CD8-positive, alpha-beta memory T cell (primary cell): ENCODE measurements at regions not wholly inside any gene's neighbourhood (a gene's known extent, or its start where the extent isn't known, plus 50 kb on each side); places are given as distances from the start of the nearest gene placed in this dataset.

Experiments
- CTCF ChIA-PET: fragments of 350-600 bp; sonication (Branson Sonifier 250); formaldehyde crosslinking; loops from one replicate; lab custom pipeline; 2021; ENCODE audit warnings: antibody characterized with exemption; lab: Charles Lee
- POLR2A ChIA-PET: fragments of 350-600 bp; sonication (Branson Sonifier 250); formaldehyde crosslinking; loops from one replicate; lab custom pipeline; 2021; ENCODE audit warnings: antibody characterized with exemption; lab: Charles Lee
- DNase-seq, 5 donors: peaks; one replicate each; pipeline versions ENCODE4 v3.0.0 to v3.0.0-alpha.2; 2020 to 2022; ENCODE audit warnings: mixed read lengths in 1 of 5
- H3K27ac ChIP-seq: one replicate; pipeline ENCODE4 v1.7.0; 2013; ENCODE audit warnings: low read depth, mild to moderate bottlenecking, low read length, moderate library complexity
- H3K27me3 ChIP-seq: 2 replicates; pipeline ENCODE4 v1.7.0; 2013; ENCODE audit warnings: low read length, mild to moderate bottlenecking; ENCODE audit not compliant: insufficient read depth, poor library complexity, severe bottlenecking
- H3K36me3 ChIP-seq: 2 replicates; pipeline ENCODE4 v1.7.0; 2013; ENCODE audit warnings: mild to moderate bottlenecking, low read length, moderate library complexity; ENCODE audit not compliant: insufficient read depth
- H3K4me1 ChIP-seq: 2 replicates; pipeline ENCODE4 v1.7.0; 2013; ENCODE audit warnings: mild to moderate bottlenecking, low read length, moderate library complexity; ENCODE audit not compliant: insufficient read depth
- H3K4me3 ChIP-seq: 2 replicates; pipeline ENCODE4 v1.7.0; 2013; ENCODE audit warnings: mild to moderate bottlenecking, low read length
- H3K9me3 ChIP-seq: 2 replicates; pipeline ENCODE4 v1.7.0; 2013; ENCODE audit warnings: mild to moderate bottlenecking, low read length
- H3K27ac Mint-ChIP-seq, 8 donors: one replicate each; pipeline ENCODE4 v1.8.0; 2020 to 2021; ENCODE audit warnings: mixed read lengths in 8 of 8, mild to moderate bottlenecking in 6 of 8, inconsistent platforms in 3 of 8, moderate library complexity in 3 of 8
- H3K27me3 Mint-ChIP-seq, 2 donors: one replicate each; pipeline ENCODE4 v1.8.0; 2020 to 2021; ENCODE audit warnings: mixed read lengths in 2 of 2, mild to moderate bottlenecking in 1 of 2, moderate library complexity in 1 of 2
- H3K36me3 Mint-ChIP-seq, 3 donors: one replicate each; pipeline ENCODE4 v1.8.0; 2020 to 2021; ENCODE audit warnings: mixed read lengths in 3 of 3, inconsistent platforms in 1 of 3, mild to moderate bottlenecking in 1 of 3
- H3K4me1 Mint-ChIP-seq, 3 donors: one replicate each; pipeline ENCODE4 v1.8.0; 2020 to 2021; ENCODE audit warnings: mixed read lengths in 3 of 3, inconsistent platforms in 1 of 3, mild to moderate bottlenecking in 1 of 3
- H3K4me3 Mint-ChIP-seq, 7 donors: one replicate each; pipeline ENCODE4 v1.8.0; 2020 to 2021; ENCODE audit warnings: mixed read lengths in 7 of 7, mild to moderate bottlenecking in 6 of 7, moderate library complexity in 4 of 7, inconsistent platforms in 2 of 7
- H3K9me3 Mint-ChIP-seq, 5 donors: one replicate each; pipeline ENCODE4 v1.8.0; 2020 to 2022; ENCODE audit warnings: mixed read lengths in 5 of 5, mild to moderate bottlenecking in 3 of 5, moderate library complexity in 2 of 5, inconsistent platforms in 1 of 5

DNA sequence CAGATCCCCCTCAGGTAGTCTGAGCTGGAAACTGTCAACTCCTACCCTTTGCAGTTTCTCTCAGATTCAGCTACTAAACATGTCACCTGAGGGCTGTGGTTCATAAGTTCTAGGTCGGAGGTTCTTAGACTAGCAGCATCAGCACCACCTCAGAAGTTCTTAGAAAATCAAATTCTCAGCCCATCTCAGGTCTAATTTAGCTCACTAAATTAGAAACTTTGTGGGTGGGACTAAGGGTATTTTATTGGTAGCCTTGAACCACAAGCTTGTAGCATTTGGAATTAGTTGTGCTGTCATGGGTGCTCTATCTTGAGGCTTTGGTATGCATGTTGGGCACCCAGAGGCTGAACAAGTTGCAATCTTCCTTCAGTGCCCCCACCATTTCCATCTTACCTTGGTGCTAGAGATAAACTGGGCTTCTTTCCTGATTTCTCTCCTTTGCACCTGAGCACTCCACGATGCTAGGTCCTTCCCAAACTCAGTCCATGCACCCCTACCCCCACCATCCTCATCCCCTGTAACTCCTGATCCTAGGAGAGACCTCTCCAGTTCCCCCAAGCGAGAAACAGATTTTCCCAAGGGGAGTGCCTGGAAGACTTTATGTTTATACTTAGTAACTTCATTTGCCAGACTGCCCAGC is 54.2 kb downstream of the S1PR1 start:
- no peak for DNase-seq

DNA sequence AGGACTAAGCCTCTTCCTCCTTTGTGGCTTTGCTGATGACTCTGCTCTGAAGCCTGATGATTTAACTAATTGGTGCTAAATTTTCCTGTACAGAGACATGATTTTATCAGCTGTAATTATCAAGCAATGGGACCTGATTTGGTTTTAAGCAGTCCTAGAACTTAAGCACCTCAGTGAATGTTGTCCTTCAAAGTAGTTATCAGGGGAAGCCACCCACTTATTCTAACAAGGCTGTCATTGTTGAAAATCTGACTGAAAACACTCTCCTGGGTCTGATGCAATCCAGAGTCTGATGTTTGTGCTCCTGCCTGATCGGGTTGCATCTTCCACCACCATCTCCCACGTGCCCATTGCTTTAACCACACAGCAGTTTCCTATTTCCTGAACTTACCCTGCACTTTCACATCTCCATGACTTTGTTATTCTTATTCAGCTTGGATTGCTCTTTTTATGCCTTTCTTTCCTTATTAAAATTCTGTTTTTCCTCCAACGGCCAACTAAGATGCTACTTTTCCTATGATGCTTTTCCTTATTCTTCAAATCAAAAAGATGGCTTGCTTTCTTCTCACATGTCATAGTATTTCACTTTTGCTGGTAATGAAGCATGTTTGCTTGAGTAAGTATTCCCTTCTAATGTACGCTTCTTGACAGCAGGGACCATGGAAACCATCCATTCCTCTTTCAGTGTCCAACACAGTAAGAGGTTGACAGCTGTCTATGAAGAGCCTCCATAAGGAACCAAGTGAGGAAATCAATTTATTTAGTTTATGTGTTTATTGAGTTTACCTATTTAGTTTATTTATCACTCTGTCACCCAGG is 55.0 kb downstream of the S1PR1 start:
- H3K9me3 ChIP-seq, result no peaks in the 10 kb centered on the region
- H3K4me3 ChIP-seq, result no peak overlapping the region
- ChIA-PET CTCF (interaction anchor here (1.4 to 13.4 kb wide), 6 partner anchors 18 to 368 kb away, joined by 3 to 214 read pairs (median 29); partner anchors contain the start of gene S1PR1), POLR2A (no interaction called here)
- no peak overlapping the region for H3K27ac ChIP-seq
- peak overlapping the region in 6 of 7 donors; percentile 1 to 57 (median 30) for H3K4me3 Mint-ChIP-seq
- H3K4me1 ChIP-seq, result peaks cover 47% of the 10 kb centered on the region
- peaks cover 47 to 75% (median 68%) of the 10 kb centered on the region in 3 donors for H3K4me1 Mint-ChIP-seq
- DNase-seq, result peak in 2 of 5 donors; percentile 34 to 49
- peak overlapping the region; percentile 39 to 98 (median 82) for H3K27ac Mint-ChIP-seq
- H3K9me3 Mint-ChIP-seq, result no peaks in the 10 kb centered on the region
- H3K36me3 ChIP-seq, result no peaks in the 10 kb centered on the region
- no peaks in the 10 kb centered on the region for H3K27me3 Mint-ChIP-seq
- no peaks in the 10 kb centered on the region for H3K27me3 ChIP-seq
- peaks cover 0 to 3% (median 0%) of the 10 kb centered on the region in 3 donors for H3K36me3 Mint-ChIP-seq

More for the DNA sequence above, 54.2 kb downstream of the S1PR1 start:
- no peaks in the 10 kb centered on the region for H3K9me3 ChIP-seq
- ChIA-PET POLR2A (interaction anchor here (0.9 kb wide), 1 partner anchor 19 kb away, joined by 3 read pairs; no protein-coding TSS in a partner anchor), CTCF (interaction anchor here (1.4 to 13.4 kb wide), 8 partner anchors 19 to 367 kb away, joined by 4 to 214 read pairs (median 9); partner anchors contain the start of gene S1PR1)
- no peaks in the 10 kb centered on the region for H3K36me3 ChIP-seq
- H3K27me3 ChIP-seq, result no peaks in the 10 kb centered on the region
- no peaks in the 10 kb centered on the region for H3K9me3 Mint-ChIP-seq
- H3K27ac ChIP-seq, result no peak overlapping the region
- H3K4me1 Mint-ChIP-seq, result peaks cover 54 to 76% (median 75%) of the 10 kb centered on the region in 3 donors
- peaks cover 0 to 3% (median 0%) of the 10 kb centered on the region in 3 donors for H3K36me3 Mint-ChIP-seq
- H3K27ac Mint-ChIP-seq, result peak overlapping the region; percentile 35 to 98 (median 86)
- H3K4me3 ChIP-seq, result no peak overlapping the region
- H3K4me1 ChIP-seq, result peaks cover 54% of the 10 kb centered on the region
- H3K27me3 Mint-ChIP-seq, result no peaks in the 10 kb centered on the region
- peak overlapping the region in 6 of 7 donors; percentile 1 to 57 (median 26) for H3K4me3 Mint-ChIP-seq

DNA sequence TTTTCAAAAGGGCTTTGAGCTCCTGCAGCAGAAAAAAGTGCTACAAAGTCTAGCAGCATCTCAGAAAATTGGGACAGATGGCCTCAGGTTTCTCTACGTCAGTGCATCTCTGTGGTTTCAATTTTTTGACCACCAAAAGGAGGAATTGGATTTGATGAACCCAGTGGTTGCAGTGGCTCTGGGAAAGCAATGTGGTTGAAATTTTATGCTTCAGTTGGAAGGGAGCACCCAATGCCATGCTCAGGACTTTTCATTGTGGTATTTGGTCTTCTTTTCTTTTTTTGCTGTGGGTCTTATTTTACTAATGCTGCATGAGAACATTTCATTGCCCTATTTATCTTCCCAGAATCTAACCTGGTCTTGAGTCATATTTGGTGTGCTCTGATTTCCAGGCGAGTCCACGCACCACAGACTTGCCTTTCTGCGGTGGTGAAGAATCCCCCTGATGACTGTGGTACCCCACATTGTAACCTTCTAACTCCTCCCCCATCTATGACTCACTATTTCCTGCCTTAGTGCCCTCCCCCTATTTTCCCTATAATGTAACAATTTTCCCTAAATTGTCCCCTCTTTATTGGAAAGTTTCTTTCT is 56.7 kb downstream of the S1PR1 start:
- Mint-ChIP-seq H3K36me3 (peaks cover 0 to 3% (median 0%) of the 10 kb centered on the region in 3 donors), H3K27ac (peak overlapping the region; percentile 44 to 95 (median 74)), H3K4me1 (peaks cover 37 to 72% (median 61%) of the 10 kb centered on the region in 3 donors), H3K4me3 (peak overlapping the region; percentile 3 to 61 (median 19)), H3K9me3 (no peaks in the 10 kb centered on the region), H3K27me3 (no peaks in the 10 kb centered on the region)
- peak in 4 of 5 donors; percentile 18 to 65 (median 43) for DNase-seq
- H3K4me3 ChIP-seq, result no peak overlapping the region
- H3K27me3 ChIP-seq, result no peaks in the 10 kb centered on the region
- POLR2A ChIA-PET, result interaction anchor here (0.6 kb wide), 1 partner anchor 171 kb away, joined by 3 read pairs; no protein-coding TSS in a partner anchor
- H3K36me3 ChIP-seq, result no peaks in the 10 kb centered on the region
- H3K9me3 ChIP-seq, result no peaks in the 10 kb centered on the region
- CTCF ChIA-PET, result interaction anchor here (1.0 to 13.4 kb wide), 8 partner anchors 12 to 373 kb away, joined by 3 to 214 read pairs (median 4); partner anchors contain the start of gene S1PR1
- H3K27ac ChIP-seq, result no peak overlapping the region
- H3K4me1 ChIP-seq, result peaks cover 35% of the 10 kb centered on the region

DNA sequence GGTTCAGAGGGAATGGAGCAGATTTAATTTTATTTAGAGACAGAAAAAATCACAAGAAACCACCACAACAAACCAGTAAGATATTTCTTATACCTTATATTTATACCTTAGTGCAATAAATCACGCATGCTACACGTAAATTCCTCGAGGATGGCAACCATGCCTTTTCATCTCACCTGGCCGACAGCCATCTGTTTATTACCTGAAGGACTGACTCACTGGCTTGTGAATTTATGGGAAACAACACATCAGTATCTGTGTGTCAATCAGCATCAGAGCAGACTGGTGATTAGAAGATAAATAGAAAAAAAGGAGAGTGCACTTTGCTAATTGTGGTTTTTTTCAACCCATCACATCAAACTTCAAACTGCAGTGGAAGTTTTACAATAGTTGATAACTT is 58.4 kb downstream of the S1PR1 start:
- Histone ChIP-seq H3K4me1 (peaks cover 28% of the 10 kb centered on the region), H3K27ac (no peak overlapping the region), H3K36me3 (no peaks in the 10 kb centered on the region), H3K4me3 (no peak overlapping the region), H3K9me3 (no peaks in the 10 kb centered on the region), H3K27me3 (no peaks in the 10 kb centered on the region)
- Mint-ChIP-seq H3K4me1 (peaks cover 31 to 71% (median 61%) of the 10 kb centered on the region in 3 donors), H3K4me3 (peak overlapping the region in 1 of 7 donors; percentile 34), H3K27me3 (peaks cover 0 to 3% of the 10 kb centered on the region in 2 donors), H3K9me3 (no peaks in the 10 kb centered on the region), H3K27ac (peak overlapping the region in 6 of 8 donors; percentile 19 to 89 (median 58)), H3K36me3 (peaks cover 0 to 3% (median 0%) of the 10 kb centered on the region in 3 donors)
- POLR2A ChIA-PET, result interaction anchor here (0.7 kb wide), 1 partner anchor 329 kb away, joined by 3 read pairs; no protein-coding TSS in a partner anchor
- no peak for DNase-seq
- CTCF ChIA-PET, result interaction anchor here (1.1 to 13.4 kb wide), 3 partner anchors 14 to 63 kb away, joined by 5 to 214 read pairs (median 5); partner anchors contain the start of gene S1PR1

DNA sequence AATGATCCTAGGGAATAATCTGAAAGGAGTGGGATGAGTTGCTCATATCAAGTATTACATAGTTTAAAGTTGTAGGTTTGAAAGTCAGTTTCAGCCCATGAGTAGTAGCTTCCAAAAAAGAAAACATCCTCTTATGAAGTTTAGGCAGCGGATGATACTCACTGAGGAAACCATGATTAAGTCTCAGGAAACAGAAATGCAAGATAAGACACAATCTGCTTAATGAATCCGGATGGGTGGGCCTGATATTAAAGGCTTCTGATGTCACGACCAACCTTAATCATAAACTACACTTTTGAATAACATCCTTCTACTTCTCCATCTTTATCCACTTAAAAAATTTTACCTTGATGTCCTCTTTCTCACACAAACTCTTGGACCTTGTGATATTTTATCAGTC is 61.8 kb downstream of the S1PR1 start:
- Histone ChIP-seq H3K4me1 (peaks cover 2% of the 10 kb centered on the region), H3K4me3 (no peak overlapping the region), H3K27me3 (no peaks in the 10 kb centered on the region), H3K9me3 (no peaks in the 10 kb centered on the region), H3K27ac (no peak overlapping the region), H3K36me3 (no peaks in the 10 kb centered on the region)
- Mint-ChIP-seq H3K36me3 (peaks cover 0 to 5% (median 4%) of the 10 kb centered on the region in 3 donors), H3K4me3 (no peak overlapping the region), H3K27me3 (peaks cover 1 to 3% of the 10 kb centered on the region in 2 donors), H3K9me3 (no peaks in the 10 kb centered on the region), H3K4me1 (peaks cover 13 to 48% (median 30%) of the 10 kb centered on the region in 3 donors), H3K27ac (peak overlapping the region in 4 of 8 donors; percentile 3 to 90 (median 11))
- no peak for DNase-seq
- ChIA-PET POLR2A (no interaction called here), CTCF (interaction anchor here (4.9 kb wide), 1 partner anchor 10 kb away, joined by 27 read pairs; no protein-coding TSS in a partner anchor)

DNA sequence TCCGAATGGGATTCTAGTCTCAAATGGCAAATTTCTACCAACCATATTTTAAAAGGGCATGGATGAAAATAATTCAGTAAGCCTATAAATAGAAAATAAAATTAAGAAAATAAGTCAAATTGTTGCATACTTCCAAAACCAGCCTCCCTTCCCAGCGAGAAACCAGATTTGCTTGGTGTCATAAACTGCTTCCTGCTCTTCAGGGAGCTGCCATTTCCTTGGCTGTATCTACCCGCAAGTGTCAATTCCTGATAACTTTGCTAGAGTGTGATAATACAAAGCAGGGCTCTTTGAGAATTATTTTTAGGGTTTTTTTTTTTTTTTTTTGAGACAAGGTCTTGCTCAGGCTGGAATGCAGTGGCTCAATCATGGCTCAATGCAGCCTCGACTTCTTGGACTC is 62.3 kb downstream of the S1PR1 start:
- H3K27me3 Mint-ChIP-seq, result peaks cover 1 to 3% of the 10 kb centered on the region in 2 donors
- POLR2A ChIA-PET, result no interaction called here

DNA sequence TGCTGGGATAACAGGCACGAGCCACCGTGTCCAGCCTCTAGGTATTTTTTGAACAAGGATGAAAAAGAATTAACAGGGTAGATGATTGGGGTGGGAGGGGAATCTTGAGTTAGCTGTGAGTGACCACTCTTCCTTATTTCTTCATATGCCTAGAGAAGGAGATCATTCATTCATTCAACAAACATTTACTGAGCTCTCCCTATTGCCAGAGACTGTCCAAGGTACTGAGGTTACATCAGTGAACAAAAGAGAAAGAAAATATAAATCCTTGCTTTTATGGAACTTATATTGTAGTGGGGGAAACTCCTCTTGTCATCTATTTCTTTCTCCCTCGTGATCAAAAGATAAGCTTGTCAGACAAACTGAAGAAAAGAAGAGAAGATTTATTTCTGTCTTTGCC is 62.9 kb downstream of the S1PR1 start:
- H3K4me1 Mint-ChIP-seq, result peaks cover 10 to 44% (median 26%) of the 10 kb centered on the region in 3 donors
- no peaks in the 10 kb centered on the region for H3K9me3 Mint-ChIP-seq
- DNase-seq, result no peak
- POLR2A ChIA-PET, result no interaction called here
- peak overlapping the region in 1 of 8 donors; percentile 61 for H3K27ac Mint-ChIP-seq
- Histone ChIP-seq H3K36me3 (no peaks in the 10 kb centered on the region), H3K9me3 (no peaks in the 10 kb centered on the region), H3K27ac (no peak overlapping the region), H3K4me3 (no peak overlapping the region), H3K4me1 (no peaks in the 10 kb centered on the region), H3K27me3 (no peaks in the 10 kb centered on the region)
- H3K27me3 Mint-ChIP-seq, result peaks cover 1 to 3% of the 10 kb centered on the region in 2 donors
- CTCF ChIA-PET, result interaction anchor here (0.8 to 4.9 kb wide), 5 partner anchors 9 to 377 kb away, joined by 3 to 27 read pairs (median 6); no protein-coding TSS in a partner anchor
- peak overlapping the region in 1 of 7 donors; percentile 9 for H3K4me3 Mint-ChIP-seq
- H3K36me3 Mint-ChIP-seq, result peaks cover 0 to 5% (median 4%) of the 10 kb centered on the region in 3 donors

More for the DNA sequence above, 62.3 kb downstream of the S1PR1 start:
- H3K27ac ChIP-seq, result no peak overlapping the region
- H3K36me3 ChIP-seq, result no peaks in the 10 kb centered on the region
- no peak overlapping the region for H3K4me3 ChIP-seq
- CTCF ChIA-PET, result interaction anchor here (1.5 to 4.9 kb wide), 3 partner anchors 10 to 60 kb away, joined by 6 to 27 read pairs (median 11); no protein-coding TSS in a partner anchor
- no peaks in the 10 kb centered on the region for H3K27me3 ChIP-seq
- H3K4me3 Mint-ChIP-seq, result no peak overlapping the region
- no peaks in the 10 kb centered on the region for H3K9me3 ChIP-seq
- H3K27ac Mint-ChIP-seq, result peak overlapping the region in 2 of 8 donors; percentile 37 to 61
- peaks cover 0 to 5% (median 4%) of the 10 kb centered on the region in 3 donors for H3K36me3 Mint-ChIP-seq
- DNase-seq, result no peak
- H3K4me1 ChIP-seq, result no peaks in the 10 kb centered on the region
- peaks cover 10 to 44% (median 26%) of the 10 kb centered on the region in 3 donors for H3K4me1 Mint-ChIP-seq
- H3K9me3 Mint-ChIP-seq, result no peaks in the 10 kb centered on the region
